Prostate gland (tissue), 2 donors: ENCODE measurements at regions not wholly inside any gene's neighbourhood (a gene's known extent, or its start where the extent isn't known, plus 50 kb on each side); places are given as distances from the start of the nearest gene placed in this dataset.

Experiments used
- DNase-seq: peaks from one replicate; pipeline ENCODE4 v3.0.0-alpha.2; 2019; ENCODE audit warnings: low spot score
- H3K27ac ChIP-seq, 2 donors: fragments of 200-600 bp; sonication (generic); 2 replicates each; pipeline ENCODE4 v1.5.1; 2017 to 2019
- H3K27me3 ChIP-seq: fragments of 200-600 bp; sonication (generic); replicated peaks from 2 replicates; pipeline ENCODE4 v1.5.1; 2019; ENCODE audit not compliant: insufficient read depth
- H3K36me3 ChIP-seq, 2 donors: fragments of 200-600 bp; sonication (generic); 1 replicate in 1 of 2; 2 replicates in 1 of 2; pipeline versions ENCODE4 v1.5.1 to v1.8.1; 2017 to 2019
- H3K4me1 ChIP-seq: fragments of 200-600 bp; sonication (generic); replicated peaks from 2 replicates; pipeline ENCODE4 v1.5.1; 2019
- H3K4me3 ChIP-seq, 2 donors: fragments of 200-600 bp; sonication (generic); 2 replicates each; pipeline ENCODE4 v1.5.1; 2017 to 2019
- H3K9me3 ChIP-seq: fragments of 200-600 bp; sonication (generic); 2 replicates; pipeline ENCODE4 v1.5.1; 2017
- POLR2A ChIP-seq: fragments of 450-650 bp; IDR thresholded peaks from one replicate; pipeline ENCODE4 v1.6.1; 2016; ENCODE audit warnings: antibody characterized with exemption, mild to moderate bottlenecking
- POLR2AphosphoS5 ChIP-seq: sonication (generic); formaldehyde crosslinking; IDR thresholded peaks from one replicate; pipeline ENCODE4 v1.6.1; 2017; ENCODE audit warnings: antibody characterized with exemption
- WGBS: methylation state at CpG from one replicate; pipeline ENCODE4 v1.1.5; 2018; 5-methylcytosine and 5-hydroxymethylcytosine counted together
- intact Hi-C: fragments of 100-400 bp; cut with DNase I; formaldehyde crosslinking; loops from one replicate; pipeline ENCODE4 v1.14.2; 2022
- TF ChIP-seq, protein P1 (sequence below), 4 experiments: fragments of 200-600 bp in 2 of 4; fragments of 450-650 bp in 2 of 4; sonication (generic) in 2 of 4; IDR thresholded peaks; 1 replicate in 3 of 4; 2 replicates in 1 of 4; pipeline ENCODE4 v1.5.1; 2016 to 2019; ENCODE audit warnings: antibody characterized with exemption in 4 of 4, mild to moderate bottlenecking in 2 of 4, moderate library complexity in 2 of 4

DNA sequence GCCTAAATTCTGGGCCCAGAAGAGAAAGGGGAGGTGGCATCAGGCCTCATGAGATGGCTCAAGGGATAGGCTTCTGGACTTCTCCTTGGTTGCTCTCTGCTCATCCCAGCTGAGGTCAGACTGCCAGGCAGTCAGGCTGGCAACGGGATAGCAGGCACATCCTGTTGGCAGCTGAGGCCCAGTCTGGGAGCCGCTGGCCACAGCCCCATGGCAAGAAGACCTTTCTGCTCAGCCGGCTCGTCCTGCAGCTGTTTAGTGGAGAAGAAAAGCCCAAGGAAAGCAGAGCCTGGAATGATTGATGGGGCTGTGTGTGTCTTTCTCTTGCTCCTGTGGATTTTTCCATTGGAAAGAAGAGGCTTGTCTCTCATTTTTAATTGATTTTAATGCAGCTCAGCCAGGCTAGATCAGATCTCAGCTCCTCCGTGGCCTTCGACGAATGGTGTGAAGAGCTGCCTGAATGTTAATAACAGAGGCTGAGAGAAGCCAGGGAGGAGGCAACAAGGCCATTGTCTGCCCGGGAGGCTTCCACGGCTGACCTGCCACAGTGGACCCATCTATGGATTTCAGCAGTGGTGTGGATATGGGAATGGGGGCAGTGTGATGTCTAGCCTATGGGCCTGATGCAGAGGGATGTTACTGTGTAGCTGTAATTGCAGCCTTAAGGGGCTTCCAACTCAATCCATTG lies 99.5 kb downstream of the HS1BP3 start:
- Histone ChIP-seq H3K27ac (peak overlapping the region; percentile 45 to 50), H3K27me3 (no peaks in the 10 kb centered on the region), H3K4me1 (no peaks in the 10 kb centered on the region), H3K9me3 (no peaks in the 10 kb centered on the region), H3K36me3 (no peaks in the 10 kb centered on the region), H3K4me3 (no peak overlapping the region)
- TF ChIP-seq, protein P1, sequence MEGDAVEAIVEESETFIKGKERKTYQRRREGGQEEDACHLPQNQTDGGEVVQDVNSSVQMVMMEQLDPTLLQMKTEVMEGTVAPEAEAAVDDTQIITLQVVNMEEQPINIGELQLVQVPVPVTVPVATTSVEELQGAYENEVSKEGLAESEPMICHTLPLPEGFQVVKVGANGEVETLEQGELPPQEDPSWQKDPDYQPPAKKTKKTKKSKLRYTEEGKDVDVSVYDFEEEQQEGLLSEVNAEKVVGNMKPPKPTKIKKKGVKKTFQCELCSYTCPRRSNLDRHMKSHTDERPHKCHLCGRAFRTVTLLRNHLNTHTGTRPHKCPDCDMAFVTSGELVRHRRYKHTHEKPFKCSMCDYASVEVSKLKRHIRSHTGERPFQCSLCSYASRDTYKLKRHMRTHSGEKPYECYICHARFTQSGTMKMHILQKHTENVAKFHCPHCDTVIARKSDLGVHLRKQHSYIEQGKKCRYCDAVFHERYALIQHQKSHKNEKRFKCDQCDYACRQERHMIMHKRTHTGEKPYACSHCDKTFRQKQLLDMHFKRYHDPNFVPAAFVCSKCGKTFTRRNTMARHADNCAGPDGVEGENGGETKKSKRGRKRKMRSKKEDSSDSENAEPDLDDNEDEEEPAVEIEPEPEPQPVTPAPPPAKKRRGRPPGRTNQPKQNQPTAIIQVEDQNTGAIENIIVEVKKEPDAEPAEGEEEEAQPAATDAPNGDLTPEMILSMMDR (IDR thresholded peaks at IDR 0.05), result no peak
- TF ChIP-seq POLR2AphosphoS5 (peak; percentile 58), POLR2A (no peak)
- intact Hi-C loops, result no loop called here
- WGBS, result 54% methylated on average over 9 of the region's 9 CpGs
- DNase-seq, result peak; percentile 83

DNA sequence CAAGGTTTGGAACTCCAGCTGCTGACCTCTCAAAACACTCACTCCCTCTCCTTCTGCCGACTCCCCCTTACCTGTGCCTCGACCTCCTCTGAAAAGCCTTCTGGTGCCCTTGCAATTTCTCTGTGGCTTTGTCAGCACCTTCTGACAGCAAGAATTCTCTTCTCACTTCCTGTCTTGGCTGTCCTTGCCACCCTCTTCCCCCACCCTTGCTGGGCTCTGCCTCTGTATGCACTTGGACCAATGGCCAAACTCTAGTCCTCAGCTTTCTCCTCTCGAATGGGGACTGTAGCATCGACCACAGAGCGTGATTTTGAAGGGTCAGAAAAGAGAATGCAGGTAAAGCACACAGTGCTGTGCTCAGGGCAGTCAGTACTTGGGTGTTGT lies 99.0 kb downstream of the HS1BP3 start:
- Histone ChIP-seq H3K36me3 (no peaks in the 10 kb centered on the region), H3K4me3 (no peak overlapping the region), H3K4me1 (no peaks in the 10 kb centered on the region), H3K9me3 (no peaks in the 10 kb centered on the region), H3K27ac (peak overlapping the region; percentile 45 to 50), H3K27me3 (no peaks in the 10 kb centered on the region)
- 86% methylated on average over 5 of the region's 5 CpGs for WGBS
- intact Hi-C loops, result no loop called here
- TF ChIP-seq POLR2A (no peak), POLR2AphosphoS5 (no peak)
- TF ChIP-seq, protein P1 (IDR thresholded peaks at IDR 0.05), result no peak
- DNase-seq, result no peak

- Histone ChIP-seq H3K9me3 (no peaks in the 10 kb centered on the region), H3K36me3 (no peaks in the 10 kb centered on the region), H3K4me3 (no peak overlapping the region), H3K4me1 (no peaks in the 10 kb centered on the region), H3K27me3 (no peaks in the 10 kb centered on the region), H3K27ac (no peak overlapping the region)
- no peak for DNase-seq
- TF ChIP-seq, protein P1 (IDR thresholded peaks at IDR 0.05), result no peak
- no peak for TF ChIP-seq POLR2A
- WGBS, result 83% methylated on average over 3 of the region's 3 CpGs
- intact Hi-C loops, result no loop called here
These were observed 98.1 kb downstream of the HS1BP3 start for GRCh38 chr2:20552847-20553246.

- Histone ChIP-seq H3K27ac (no peak overlapping the region), H3K4me3 (no peak overlapping the region), H3K27me3 (no peaks in the 10 kb centered on the region), H3K4me1 (no peaks in the 10 kb centered on the region), H3K36me3 (no peaks in the 10 kb centered on the region), H3K9me3 (no peaks in the 10 kb centered on the region)
- intact Hi-C loops, result no loop called here
- 74% methylated on average over 5 of the region's 5 CpGs for WGBS
- TF ChIP-seq, protein P1 (IDR thresholded peaks at IDR 0.05), result no peak
- TF ChIP-seq POLR2AphosphoS5, result peak; percentile 4
- DNase-seq, result no peak
These were observed 97.3 kb downstream of the HS1BP3 start for GRCh38 chr2:20553580-20553979.

- H3K27me3 ChIP-seq, result no peaks in the 10 kb centered on the region
- no peaks in the 10 kb centered on the region for H3K36me3 ChIP-seq
- no peak overlapping the region for H3K4me3 ChIP-seq
- peak overlapping the region in 1 of 2 donors; percentile 15 for H3K27ac ChIP-seq
- intact Hi-C loops, result no loop called here
- no peak for DNase-seq
- H3K4me1 ChIP-seq, result no peaks in the 10 kb centered on the region
- no peak for TF ChIP-seq POLR2A
- TF ChIP-seq, protein P1 (IDR thresholded peaks at IDR 0.05), result no peak
- TF ChIP-seq POLR2AphosphoS5, result no peak
- H3K9me3 ChIP-seq, result no peaks in the 10 kb centered on the region
These were observed 94.9 kb downstream of the HS1BP3 start for GRCh38 chr2:20555954-20556353.
